RWPE2 (cell line): ENCODE measurements at regions not wholly inside any gene's neighbourhood (a gene's known extent, or its start where the extent isn't known, plus 50 kb on each side); places are given as distances from the start of the nearest gene placed in this dataset.
A peak's percentile ranks its signal among the peaks of the same experiment; 100 is the strongest.

ENCODE experiments used
- ATAC-seq: fragments of 200-7000 bp; cut with Tn5 transposase; 3 replicates; pipeline ENCODE4 v1.9.1; 2021; ENCODE audit warnings: low read depth
- DNase-seq: peaks from one replicate; pipeline ENCODE4 v3.0.0-alpha.2; 2020; ENCODE audit warnings: low spot score
- H3K27ac ChIP-seq: fragments of 450-650 bp; 2 replicates; pipeline ENCODE4 v1.5.1; 2017; ENCODE audit warnings: mild to moderate bottlenecking; ENCODE audit not compliant: poor library complexity, severe bottlenecking
- H3K27me3 ChIP-seq: fragments of 250-450 bp; sonication (Bioruptor Pico); 2 replicates; pipeline ENCODE4 v1.5.1; 2021; ENCODE audit warnings: mild to moderate bottlenecking, moderate library complexity; ENCODE audit not compliant: insufficient read depth, poor library complexity, severe bottlenecking
- H3K36me3 ChIP-seq: fragments of 250-450 bp; sonication (Bioruptor Pico); 2 replicates; pipeline ENCODE4 v1.5.1; 2020; ENCODE audit warnings: low read depth, mild to moderate bottlenecking, moderate library complexity
- H3K4me1 ChIP-seq: fragments of 250-450 bp; sonication (Bioruptor Pico); 2 replicates; pipeline ENCODE4 v1.5.1; 2021; ENCODE audit warnings: mild to moderate bottlenecking, moderate library complexity; ENCODE audit not compliant: insufficient read depth, poor library complexity, severe bottlenecking
- H3K4me3 ChIP-seq: fragments of 250-450 bp; sonication (Bioruptor Pico); 2 replicates; pipeline ENCODE4 v1.5.1; 2021; ENCODE audit warnings: mild to moderate bottlenecking, moderate library complexity; ENCODE audit not compliant: severe bottlenecking
- H3K9me3 ChIP-seq: fragments of 250-450 bp; sonication (Bioruptor Pico); 2 replicates; pipeline ENCODE4 v1.5.1; 2021; ENCODE audit warnings: mild to moderate bottlenecking, moderate library complexity; ENCODE audit not compliant: severe bottlenecking
- CTCF ChIP-seq: fragments of 450-650 bp; IDR thresholded peaks from one replicate; pipeline ENCODE4 v1.5.1; 2017; ENCODE audit warnings: mild to moderate bottlenecking, moderate library complexity; ENCODE audit not compliant: poor library complexity, severe bottlenecking

- no peak for ATAC-seq
- no peaks in the 10 kb centered on the region for H3K36me3 ChIP-seq
- H3K27me3 ChIP-seq, result no peaks in the 10 kb centered on the region
- no peak for DNase-seq
- H3K4me1 ChIP-seq, result no peaks in the 10 kb centered on the region
- no peaks in the 10 kb centered on the region for H3K9me3 ChIP-seq
- TF ChIP-seq CTCF, result no peak
- H3K4me3 ChIP-seq, result no peak overlapping the region
- H3K27ac ChIP-seq, result no peak overlapping the region
Measured at GRCh38 chr6:165726290-165726875, 63.3 kb upstream of the PDE10A start.

GRCh38 chr6:165725201-165725600 is 62.2 kb upstream of the PDE10A start:
- DNase-seq (no peak), ATAC-seq (peak; percentile 27; the same call in 1 of the 3 replicates)
- Histone ChIP-seq H3K27me3 (no peaks in the 10 kb centered on the region), H3K27ac (no peak overlapping the region), H3K36me3 (no peaks in the 10 kb centered on the region), H3K4me3 (no peak overlapping the region), H3K9me3 (no peaks in the 10 kb centered on the region), H3K4me1 (no peaks in the 10 kb centered on the region)
- no peak for TF ChIP-seq CTCF

- H3K4me1 ChIP-seq, result no peaks in the 10 kb centered on the region
- H3K36me3 ChIP-seq, result no peaks in the 10 kb centered on the region
- no peak overlapping the region for H3K27ac ChIP-seq
- H3K27me3 ChIP-seq, result no peaks in the 10 kb centered on the region
- TF ChIP-seq CTCF, result no peak
- DNase-seq, result no peak
- no peak overlapping the region for H3K4me3 ChIP-seq
- no peaks in the 10 kb centered on the region for H3K9me3 ChIP-seq
- ATAC-seq, result no peak
Measured at GRCh38 chr6:165723326-165723725, 60.3 kb upstream of the PDE10A start.

GRCh38 chr6:165722022-165722421 is 59.0 kb upstream of the PDE10A start:
- no peaks in the 10 kb centered on the region for H3K27me3 ChIP-seq
- H3K4me1 ChIP-seq, result no peaks in the 10 kb centered on the region
- H3K36me3 ChIP-seq, result no peaks in the 10 kb centered on the region
- ATAC-seq (no peak), DNase-seq (no peak)
- H3K27ac ChIP-seq, result no peak overlapping the region
- H3K9me3 ChIP-seq, result no peaks in the 10 kb centered on the region
- TF ChIP-seq CTCF, result no peak
- no peak overlapping the region for H3K4me3 ChIP-seq

- DNase-seq (no peak), ATAC-seq (no peak)
- no peak overlapping the region for H3K4me3 ChIP-seq
- H3K4me1 ChIP-seq, result no peaks in the 10 kb centered on the region
- no peaks in the 10 kb centered on the region for H3K27me3 ChIP-seq
- TF ChIP-seq CTCF, result no peak
- H3K36me3 ChIP-seq, result no peaks in the 10 kb centered on the region
- H3K9me3 ChIP-seq, result no peaks in the 10 kb centered on the region
- no peak overlapping the region for H3K27ac ChIP-seq
Measured at GRCh38 chr6:165721356-165721755, 58.3 kb upstream of the PDE10A start.
